K562 (cell line): ENCODE measurements at regions not wholly inside any gene's neighbourhood (a gene's known extent, or its start where the extent isn't known, plus 50 kb on each side); places are given as distances from the start of the nearest gene placed in this dataset.

Experiments used
- ATAC-seq: fragments of 200-7000 bp; cut with Tn5 transposase; 3 replicates; pipeline ENCODE4 v1.9.1; 2020; ENCODE audit warnings: moderate library complexity
- BruUV-seq: library from RNA; stranded (reverse); fragments of 400-500 nt; replicated peaks from 2 replicates; lab custom pipeline; 2021; lab: Mats Ljungman, UMichigan
- CTCF ChIA-PET: fragments of 300-600 bp; formaldehyde crosslinking; extraction: SDS; loops from one replicate; lab custom pipeline; 2021; ENCODE audit warnings: low intra/inter-chr PET ratio; lab: Yijun Ruan, JAX
- POLR2A ChIA-PET: fragments of 300-600, 350-650 bp; sonication (Branson Sonifier 250); formaldehyde crosslinking; extraction: SDS; loops from one replicate; lab custom pipeline; 2021; ENCODE audit warnings: antibody characterized with exemption, inconsistent platforms; lab: Yijun Ruan, JAX
- DNase-seq, 4 experiments: peaks; one replicate each; pipeline versions ENCODE4 v3.0.0 to v3.0.0-alpha.2; 2011 to 2018; ENCODE audit warnings: low spot score in 3 of 4, mixed read lengths in 3 of 4; ENCODE audit errors: extremely low read depth in 1 of 4
- FAIRE-seq: peaks from 2 replicates; lab custom pipeline; 2011; peaks lifted over from hg19 to GRCh38; lab: Jason Lieb, UNC
- H2AFZ ChIP-seq: 2 replicates; pipeline ENCODE4 v1.6.0; 2011; ENCODE audit warnings: low read depth, low read length, control low read depth, inconsistent platforms
- H3K27ac ChIP-seq: fragments of 200-600 bp; 3 replicates; pipeline ENCODE4 v1.8.0; 2011; ENCODE audit warnings: low read depth, mild to moderate bottlenecking, control low read depth, inconsistent platforms, low read length, moderate library complexity, mixed read lengths; ENCODE audit errors: extremely low read depth
- H3K27me3 ChIP-seq, 2 experiments: fragments of 300-600 bp in 1 of 2; 2 replicates in 1 of 2; 3 replicates in 1 of 2; pipeline versions ENCODE4 v1.6.0 to v1.8.0; 2011; ENCODE audit warnings: inconsistent platforms in 2 of 2, low read length in 2 of 2, mild to moderate bottlenecking in 1 of 2, mixed read lengths in 1 of 2, moderate library complexity in 1 of 2; ENCODE audit not compliant: control insufficient read depth in 2 of 2, insufficient read depth in 2 of 2
- H3K36me3 ChIP-seq: fragments of 300-600 bp; 3 replicates; pipeline ENCODE4 v1.8.0; 2011; ENCODE audit warnings: mild to moderate bottlenecking, low read length, inconsistent platforms; ENCODE audit not compliant: control insufficient read depth, insufficient read depth
- H3K4me1 ChIP-seq, 2 experiments: fragments of 200-600 bp in 1 of 2; replicated peaks in 1 of 2; 2 replicates in 1 of 2; 3 replicates in 1 of 2; pipeline versions ENCODE4 v1.5.1 to v1.8.0; 2011; ENCODE audit warnings: inconsistent platforms in 2 of 2, low read length in 2 of 2, mild to moderate bottlenecking in 1 of 2, mixed read lengths in 1 of 2, moderate library complexity in 1 of 2; ENCODE audit not compliant: control insufficient read depth in 2 of 2, insufficient read depth in 2 of 2
- H3K4me2 ChIP-seq: 2 replicates; pipeline ENCODE4 v1.6.1; 2011; ENCODE audit warnings: low read length, control low read depth, inconsistent platforms, mixed read lengths; ENCODE audit not compliant: insufficient read depth
- H3K4me3 ChIP-seq: fragments of 200-600 bp; sonication (generic), shearing (Covaris generic); 2 replicates; pipeline ENCODE4 v1.5.1; 2016; ENCODE audit warnings: control low read depth, inconsistent platforms
- H3K79me2 ChIP-seq: fragments of 200-600 bp; 3 replicates; pipeline ENCODE4 v1.8.0; 2011; ENCODE audit warnings: low read length, inconsistent platforms; ENCODE audit not compliant: control insufficient read depth, insufficient read depth
- H3K9ac ChIP-seq, 2 experiments: 2 replicates each; pipeline versions ENCODE4 v1.6.0 to v1.6.1; 2011; ENCODE audit warnings: low read depth in 2 of 2, low read length in 2 of 2, control low read depth in 1 of 2, inconsistent platforms in 1 of 2, mild to moderate bottlenecking in 1 of 2, mixed read lengths in 1 of 2; ENCODE audit not compliant: insufficient read depth in 1 of 2
- H3K9me1 ChIP-seq: one replicate; pipeline ENCODE4 v1.6.0; 2011; ENCODE audit warnings: inconsistent platforms, mild to moderate bottlenecking, low read length, moderate library complexity; ENCODE audit not compliant: control insufficient read depth, insufficient read depth
- H3K9me3 ChIP-seq: replicated peaks from 2 replicates; pipeline ENCODE4 v1.5.1; 2011; ENCODE audit warnings: low read depth, low read length, inconsistent platforms; ENCODE audit not compliant: control insufficient read depth, insufficient read depth
- H4K20me1 ChIP-seq: replicated peaks from 2 replicates; pipeline ENCODE4 v1.6.1; 2011; ENCODE audit warnings: low read length, inconsistent platforms, mixed read lengths; ENCODE audit not compliant: control insufficient read depth, insufficient read depth
- ELK3 ChIP-seq: fragments of 450-650 bp; formaldehyde crosslinking; IDR thresholded peaks from 2 replicates; pipeline ENCODE4 v1.4.0; 2020; ENCODE audit warnings: mild to moderate bottlenecking
- GABPB1 ChIP-seq: sonication (generic); formaldehyde crosslinking; IDR thresholded peaks from 2 replicates; pipeline ENCODE4 v1.8.0; 2022; ENCODE audit warnings: mild to moderate bottlenecking, missing genetic modification reagents
- MITF ChIP-seq: IDR thresholded peaks from 2 replicates; pipeline ENCODE4 v1.6.1; 2014; ENCODE audit warnings: antibody characterized with exemption
- SLC30A9 ChIP-seq: fragments of 250-450 bp; sonication (Bioruptor Pico); IDR thresholded peaks from 2 replicates; pipeline ENCODE4 v1.8.0; 2022; ENCODE audit warnings: mild to moderate bottlenecking, moderate library complexity
- SMAD2 ChIP-seq: fragments of 150-350 bp; IDR thresholded peaks from 2 replicates; pipeline ENCODE4 v1.6.1; 2014; ENCODE audit warnings: low read depth, mild to moderate bottlenecking, low read length
- SP1 ChIP-seq: sonication (generic); formaldehyde crosslinking; IDR thresholded peaks from 2 replicates; pipeline ENCODE4 v1.8.1; 2022; ENCODE audit warnings: mild to moderate bottlenecking, missing genetic modification reagents
- ZNF133 ChIP-seq: fragments of 250-450 bp; sonication (Bioruptor Pico); IDR thresholded peaks from 2 replicates; pipeline ENCODE4 v1.4.0; 2020; ENCODE audit warnings: mild to moderate bottlenecking
- WGBS: fragments of 100-300 bp; shearing (Covaris generic); methylation state at CpG from one replicate; pipeline ENCODE4 v1.1.6; 2016; ENCODE audit warnings: low coverage, mixed read lengths; ENCODE audit not compliant: insufficient coverage; ENCODE audit errors: missing lambda C conversion rate; 5-methylcytosine and 5-hydroxymethylcytosine counted together
- in situ Hi-C: fragments of 300-500 bp; cut with MboI; formaldehyde crosslinking; loops from 4 replicates; pipeline ENCODE4 v1.15.0; 2018; ENCODE audit warnings: inconsistent platforms, mixed read lengths
- intact Hi-C: fragments of 100-400 bp; cut with micrococcal nuclease; formaldehyde crosslinking; loops from 2 replicates; pipeline ENCODE4 v1.14.2; 2022

- no TSS peak for BruUV-seq
Measured at GRCh38 chr18:73118121-73118816, 250.5 kb upstream of the NETO1 start.

More at GRCh38 chr18:73118121-73118816, 250.5 kb upstream of the NETO1 start:
- H3K4me2 ChIP-seq: no peak overlapping the region
- intact Hi-C loops: no loop called here
- in situ Hi-C loops: no loop called here
- H3K27me3 ChIP-seq: no peaks in the 10 kb centered on the region
- H3K4me3 ChIP-seq: no peak overlapping the region
- ChIA-PET POLR2A (interaction anchor here (0.9 kb wide), 1 partner anchor 51 kb away, joined by 3 read pairs; no protein-coding TSS in a partner anchor), CTCF (no interaction called here)
- H3K79me2 ChIP-seq: no peaks in the 10 kb centered on the region
- H3K9me1 ChIP-seq: no peaks in the 10 kb centered on the region
- no peak for ATAC-seq
- H3K9me3 ChIP-seq: no peaks in the 10 kb centered on the region
- no peak for DNase-seq
- H3K4me1 ChIP-seq: no peaks in the 10 kb centered on the region
- no peaks in the 10 kb centered on the region for H4K20me1 ChIP-seq
- H3K36me3 ChIP-seq: no peaks in the 10 kb centered on the region
- no peak overlapping the region for H3K9ac ChIP-seq
- H2AFZ ChIP-seq: no peak overlapping the region
- FAIRE-seq: no peak
- WGBS: 0% methylated on average over 3 of the region's 3 CpGs
- no peak overlapping the region for H3K27ac ChIP-seq
- TF ChIP-seq ELK3 (CRISPR knock-in tag) (no peak), GABPB1 (CRISPR knock-in tag) (no peak), SP1 (CRISPR knock-in tag) (no peak), MITF (no peak), SLC30A9 (CRISPR knock-in tag) (no peak), ZNF133 (CRISPR knock-in tag) (no peak), SMAD2 (no peak)
